ENCODE measurements at regions not wholly inside any gene's neighbourhood (a gene's known extent, or its start where the extent isn't known, plus 50 kb on each side); places are given as distances from the start of the nearest gene placed in this dataset.

GRCh38 chr3:1506090-1506489 lies 413.3 kb downstream of the CNTN6 start:
- TF ChIP-seq RBFOX2 (IDR thresholded peaks at IDR 0.05; ENCODE audit: low read depth, low read length) (no peak), ZNF324 (CRISPR knock-in tag; IDR thresholded peaks at IDR 0.05) (no peak), ZNF232 (CRISPR knock-in tag; IDR thresholded peaks at IDR 0.05) (no peak), CTCF (IDR thresholded peaks at IDR 0.05 in 2 of 3, conservative IDR thresholded peaks at IDR 0.05 in 1 of 3; ENCODE audit: insufficient read depth in 2 of 3, low read depth in 1 of 3, low read length in 3 of 3) (no peak), USF1 (CRISPR knock-in tag; IDR thresholded peaks at IDR 0.05) (no peak), USF2 (CRISPR knock-in tag; IDR thresholded peaks at IDR 0.05) (no peak), EZH2 (IDR thresholded peaks at IDR 0.05; ENCODE audit: borderline replicate concordance, low read depth, low read length) (no peak), ZNF184 (CRISPR knock-in tag; IDR thresholded peaks at IDR 0.05) (no peak), POLR2AphosphoS5 (IDR thresholded peaks at IDR 0.05; ENCODE audit: control insufficient read depth, insufficient read depth, low read depth, low read length) (no peak)
